Non-pigmented ciliary epithelial cell (primary cell): ENCODE measurements at regions not wholly inside any gene's neighbourhood (a gene's known extent, or its start where the extent isn't known, plus 50 kb on each side); places are given as distances from the start of the nearest gene placed in this dataset.
"Not testable (repeated sequence)": the region's sequence is repeated elsewhere in the genome, so short reads cannot be mapped to it uniquely, and the experiment has no call there.

Experiments
- DNase-seq: peaks from one replicate; pipeline ENCODE4 v3.0.0-alpha.2; 2010; ENCODE audit warnings: low read depth

DNA sequence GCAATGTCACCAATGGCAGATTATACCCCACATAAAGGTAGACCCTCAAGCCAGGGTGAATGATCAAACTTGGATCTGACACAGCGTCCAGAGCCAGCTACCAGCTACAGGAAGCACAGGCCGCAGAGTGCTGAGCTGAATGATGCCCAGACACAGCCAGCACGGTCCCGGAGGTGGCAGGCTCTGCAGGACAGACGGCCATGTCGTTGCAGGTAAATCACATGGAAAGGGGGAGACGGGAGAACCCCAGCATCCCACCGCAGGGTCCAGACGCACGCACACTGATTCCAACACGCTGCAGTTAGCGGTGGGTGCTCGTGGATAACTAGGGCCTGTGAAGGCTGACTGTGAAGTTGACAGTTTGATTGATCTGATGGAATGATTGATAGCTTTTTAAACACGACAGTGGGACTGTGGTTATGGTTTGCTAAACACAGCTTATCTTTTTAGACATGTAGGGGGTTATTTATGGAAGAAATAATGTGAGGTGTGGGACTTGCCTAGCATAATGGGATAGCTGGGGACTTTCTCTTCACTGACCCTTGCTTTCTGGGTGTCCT, 228.5 kb downstream of the ERMARD start:
- no peak for DNase-seq

DNA sequence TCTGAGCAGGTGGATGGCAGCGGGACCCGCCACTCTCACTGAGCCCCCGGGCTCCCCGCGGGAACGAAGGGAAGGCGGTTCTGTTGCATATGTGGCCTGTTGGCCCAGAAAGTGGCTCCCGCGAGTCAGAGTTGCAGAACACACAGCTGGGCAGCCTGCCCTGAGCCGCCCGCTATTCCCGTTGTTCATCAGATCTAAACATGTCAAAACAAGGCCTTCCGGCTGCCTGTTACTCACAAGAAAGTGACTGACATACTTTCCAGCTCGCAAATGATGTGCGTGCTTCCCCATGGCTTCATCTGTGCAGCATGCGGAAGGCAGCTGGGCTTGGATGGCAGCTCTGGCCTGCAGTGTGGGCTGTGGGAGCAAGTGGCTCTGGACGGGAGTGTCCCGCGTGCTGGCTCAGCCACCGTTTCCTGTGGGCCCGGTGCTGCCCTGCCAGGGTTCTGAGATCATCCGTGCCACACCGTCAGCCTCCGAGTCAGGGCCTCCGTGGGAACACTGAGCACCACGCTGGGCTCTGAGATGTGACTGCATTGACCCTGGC, 227.3 kb downstream of the ERMARD start:
- no peak for DNase-seq

DNA sequence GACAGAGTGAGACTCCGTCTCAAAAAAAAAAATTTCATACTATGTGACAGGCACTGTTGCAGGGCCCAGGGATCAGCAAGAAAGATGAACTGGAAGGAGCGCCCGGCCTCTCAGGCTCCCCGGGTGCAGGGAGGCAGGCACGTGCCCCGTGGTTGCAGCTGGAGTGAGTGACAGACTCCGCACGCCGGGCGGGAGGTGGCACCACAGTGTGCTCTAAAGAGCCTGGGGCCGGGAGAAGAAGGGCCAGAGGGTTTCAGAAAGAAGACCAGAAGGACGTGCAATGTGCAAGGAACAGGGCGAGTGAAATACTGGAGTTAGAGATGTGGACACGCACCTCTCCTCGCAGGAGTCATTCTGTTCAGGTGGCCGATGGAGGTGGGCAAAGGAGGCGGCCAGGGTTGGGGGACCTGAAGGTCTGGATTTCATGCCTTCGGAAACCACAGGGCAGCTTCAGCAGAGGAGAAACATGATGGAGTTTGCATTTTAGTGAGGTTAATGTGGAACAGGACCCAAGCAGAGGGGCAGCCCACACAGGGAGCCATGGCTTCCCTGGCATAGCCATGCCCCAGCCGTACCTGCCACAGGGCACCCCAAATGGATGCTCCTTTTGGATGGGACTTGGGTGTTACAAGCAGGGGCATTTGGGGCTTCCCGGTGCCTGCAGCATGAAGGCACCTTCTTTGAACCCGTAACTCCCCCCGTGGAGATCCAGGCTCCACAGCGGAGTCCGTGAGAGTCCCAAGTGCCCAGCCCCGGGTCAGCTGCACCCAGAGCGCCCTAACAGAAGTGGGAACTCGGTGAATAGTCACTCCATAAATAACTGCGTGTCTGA, 226.2 kb downstream of the ERMARD start:
- DNase-seq = no peak

DNA sequence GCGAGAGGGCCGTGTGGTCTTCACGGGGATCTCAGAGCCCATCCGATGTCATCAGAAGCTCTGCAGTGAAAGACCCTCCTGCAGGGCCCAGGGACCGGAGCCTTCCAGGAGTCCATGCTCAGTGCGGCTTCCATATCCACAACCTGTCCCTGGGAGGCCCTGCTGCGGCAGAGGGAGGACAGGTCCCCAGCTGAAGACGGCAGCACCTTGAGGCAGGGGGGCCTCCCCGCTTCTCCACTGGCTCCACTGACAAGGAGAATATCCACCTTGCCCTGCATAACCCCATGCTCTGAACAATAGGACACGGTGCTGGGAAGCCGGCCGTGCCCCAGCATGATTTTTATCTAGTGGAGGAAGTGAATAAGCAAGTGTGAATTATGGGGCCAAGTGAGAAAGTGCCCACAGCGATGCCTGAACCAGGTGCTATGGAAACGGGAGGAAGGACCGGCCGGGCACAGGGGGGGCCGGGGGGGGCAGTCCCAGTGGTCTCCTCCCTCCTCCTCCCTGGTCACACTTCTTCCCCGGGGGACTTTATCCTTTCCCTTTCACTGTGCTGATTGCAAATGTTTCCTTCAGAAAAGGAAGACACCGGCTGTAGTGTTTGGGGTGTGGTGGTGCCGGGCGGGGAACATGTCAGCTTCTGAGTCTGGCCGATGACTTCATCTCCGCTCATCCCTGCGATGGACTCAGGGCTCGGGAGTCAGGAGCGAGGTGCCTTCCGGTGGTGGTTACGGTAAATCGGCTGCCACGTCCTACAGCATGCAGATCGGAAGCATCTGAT, 225.1 kb downstream of the ERMARD start:
- DNase-seq = no peak

DNA sequence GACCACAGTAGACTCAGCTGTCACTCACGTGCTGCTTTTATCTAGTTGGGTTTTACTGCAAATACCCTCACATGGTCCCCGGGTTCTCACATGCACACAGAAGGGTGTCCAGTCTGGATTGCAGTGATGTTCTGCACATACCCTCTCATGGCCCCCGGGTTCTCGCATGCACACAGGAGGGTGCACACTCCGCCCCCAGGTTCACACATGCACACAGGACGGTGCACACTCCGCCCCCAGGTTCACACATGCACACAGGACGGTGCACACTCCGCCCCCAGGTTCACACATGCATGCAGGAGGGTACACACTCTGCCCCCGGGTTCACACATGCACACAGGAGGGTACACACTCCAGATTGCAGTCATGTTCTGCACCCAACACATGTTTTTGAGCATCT, 224.3 kb downstream of the ERMARD start:
- no peak for DNase-seq

DNA sequence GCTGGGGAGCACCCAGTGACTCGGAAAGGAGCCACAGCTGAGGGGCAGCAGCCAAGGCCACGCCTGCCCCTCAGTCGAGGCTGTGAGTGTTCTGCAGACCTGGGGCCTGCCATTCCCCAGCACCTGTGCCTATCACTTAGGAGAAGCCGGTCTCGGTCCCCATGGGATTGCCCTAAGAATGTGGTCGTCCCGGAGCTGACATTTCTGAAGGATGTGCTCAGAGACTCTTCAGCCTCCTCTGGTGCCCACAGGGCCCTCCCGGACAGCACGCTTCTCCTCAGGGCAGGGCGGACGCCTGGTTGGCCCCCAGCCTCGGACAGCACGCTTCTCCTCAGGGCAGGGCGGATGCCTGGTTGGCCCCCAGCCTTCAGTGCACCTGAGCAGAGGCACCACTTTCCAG, 223.9 kb downstream of the ERMARD start:
- DNase-seq = no peak

DNA sequence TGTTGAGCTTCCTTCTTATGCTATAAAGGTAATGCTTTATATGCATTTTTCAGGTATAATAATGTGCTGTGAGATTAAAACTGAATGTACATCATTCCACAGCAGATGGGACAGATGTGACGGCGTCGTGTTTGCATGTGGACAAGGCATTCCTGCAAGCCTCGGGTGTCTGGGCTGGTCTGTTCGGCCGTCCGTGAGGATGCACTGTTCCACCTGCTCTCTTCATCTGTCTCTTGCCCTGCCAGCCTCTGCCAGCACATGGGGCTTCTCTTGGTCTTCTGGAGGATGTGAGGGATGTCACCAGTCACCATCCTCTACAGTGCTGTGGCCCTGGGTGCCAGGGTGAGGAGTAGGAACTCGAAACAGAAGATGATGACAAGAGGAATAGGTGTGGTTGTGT, 223.2 kb downstream of the ERMARD start:
- no peak for DNase-seq

DNA sequence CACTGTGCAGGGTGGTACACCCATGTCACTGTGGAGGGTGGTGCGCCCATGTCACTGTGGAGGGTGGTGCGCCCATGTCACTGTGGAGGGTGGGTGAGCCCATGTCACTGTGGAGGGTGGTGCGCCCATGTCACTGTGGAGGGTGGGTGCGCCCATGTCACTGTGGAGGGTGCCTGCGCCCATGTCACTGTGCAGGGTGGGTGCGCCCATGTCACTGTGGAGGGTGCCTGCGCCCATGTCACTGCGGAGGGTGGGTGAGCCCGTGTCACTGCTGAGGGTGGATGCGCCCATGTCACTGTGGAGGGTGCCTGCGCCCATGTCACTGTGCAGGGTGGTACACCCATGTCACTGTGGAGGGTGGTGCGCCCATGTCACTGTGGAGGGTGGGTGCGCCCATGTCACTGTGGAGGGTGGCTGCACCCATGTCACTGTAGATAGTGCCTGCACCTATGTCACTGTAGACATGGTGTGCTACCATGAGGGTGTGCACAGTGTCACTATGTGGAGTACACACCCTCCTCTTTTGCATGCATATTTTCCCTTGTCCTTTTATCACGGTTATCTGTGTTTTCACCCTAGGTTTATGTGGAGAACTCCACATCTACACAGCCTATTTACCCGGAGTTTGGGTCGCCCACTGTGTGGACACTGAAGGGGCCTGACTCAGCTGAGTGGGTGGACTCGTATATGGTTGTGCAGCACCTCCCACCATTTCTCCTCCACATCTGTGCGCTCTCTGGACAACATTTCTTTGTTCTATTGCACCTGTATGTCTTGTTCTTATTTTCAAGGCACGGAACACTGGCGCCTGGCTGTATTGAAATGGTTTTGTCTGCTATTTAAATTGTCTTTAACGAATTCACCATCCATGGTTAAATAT, 222.4 kb downstream of the ERMARD start:
- DNase-seq = not testable (repeated sequence)

DNA sequence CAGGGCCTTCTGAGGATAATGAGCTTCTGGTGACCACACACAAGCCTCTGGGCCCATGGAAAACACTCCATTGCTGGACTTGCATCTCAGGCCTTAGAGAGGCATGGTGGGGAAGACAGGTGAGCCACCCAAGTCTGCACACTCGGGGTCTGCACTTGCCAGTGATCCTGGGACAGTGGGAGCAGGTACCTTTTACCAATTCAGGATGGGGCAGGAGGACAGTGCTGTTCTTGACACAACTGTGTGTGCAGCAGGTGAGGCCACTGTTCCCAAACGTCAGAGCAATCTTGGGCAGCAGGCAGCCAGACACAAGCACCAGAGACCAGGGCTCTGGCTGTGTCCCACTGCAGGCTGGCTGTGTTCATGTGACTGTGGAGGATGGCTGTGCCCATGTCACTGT, 221.3 kb downstream of the ERMARD start:
- no peak for DNase-seq

DNA sequence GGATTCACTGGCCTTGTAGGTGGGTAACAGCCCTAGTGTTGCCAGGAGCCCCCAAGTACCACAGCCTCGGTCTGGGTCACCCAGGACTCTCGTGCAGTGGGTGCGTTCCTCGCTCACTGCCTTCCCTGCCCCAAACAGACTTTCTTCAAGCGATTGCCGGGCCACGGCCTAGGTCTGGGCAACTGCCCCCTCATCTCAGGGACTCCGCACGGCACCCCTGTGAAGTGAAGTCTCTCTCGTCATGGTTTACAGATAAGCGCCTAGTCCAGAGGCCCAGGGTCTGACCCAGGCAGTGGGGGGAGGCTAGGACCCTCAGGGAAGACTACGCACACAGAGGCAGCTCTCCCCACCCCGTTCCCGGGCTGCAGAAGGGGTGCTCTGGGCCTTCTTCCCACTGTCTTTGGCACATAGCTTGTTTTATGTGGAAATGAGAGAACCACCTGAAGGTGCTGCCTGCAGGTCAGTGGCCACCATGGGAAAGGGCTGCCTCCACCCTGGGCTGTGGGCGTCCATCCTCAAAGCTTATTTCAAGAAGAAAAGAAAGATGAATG, 220.8 kb downstream of the ERMARD start:
- no peak for DNase-seq

DNA sequence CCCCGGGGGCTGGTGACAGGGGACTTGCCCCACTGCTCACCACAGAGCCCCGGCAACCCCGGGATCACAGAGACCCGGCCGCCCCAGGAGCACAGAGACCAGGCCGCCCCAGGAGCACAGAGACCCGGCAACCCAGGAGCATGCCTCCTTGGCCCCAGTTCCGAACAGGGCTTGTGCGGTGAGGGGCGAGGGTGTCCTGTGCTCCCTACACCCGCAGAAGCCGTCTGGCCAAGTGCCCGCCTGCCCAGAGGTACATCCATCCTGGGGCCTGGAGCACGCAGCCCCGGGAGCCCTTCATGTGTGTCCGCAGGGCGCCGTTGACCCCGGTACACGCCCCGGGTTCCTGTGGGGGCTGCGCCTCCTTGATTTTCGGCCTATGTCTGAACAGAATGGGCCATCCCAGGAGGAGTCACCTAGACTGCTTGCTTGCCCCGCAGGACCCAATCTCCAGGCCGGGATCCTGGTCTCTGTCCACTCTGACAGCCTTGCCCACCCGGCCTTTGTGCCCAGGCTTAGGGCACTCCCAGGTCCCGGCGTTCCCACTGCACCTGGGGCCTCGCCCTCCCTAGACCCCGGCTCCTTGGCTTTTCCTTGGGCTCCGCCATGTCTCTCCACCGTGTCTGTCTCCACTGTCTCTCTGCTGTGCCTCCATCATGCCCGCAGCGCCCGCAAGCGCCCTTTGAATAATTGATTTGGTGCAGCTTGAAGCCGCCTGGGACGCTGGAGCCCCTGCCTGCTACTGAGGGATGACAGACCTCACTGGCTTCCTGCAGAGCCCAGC, 219.8 kb downstream of the ERMARD start:
- no peak for DNase-seq

DNA sequence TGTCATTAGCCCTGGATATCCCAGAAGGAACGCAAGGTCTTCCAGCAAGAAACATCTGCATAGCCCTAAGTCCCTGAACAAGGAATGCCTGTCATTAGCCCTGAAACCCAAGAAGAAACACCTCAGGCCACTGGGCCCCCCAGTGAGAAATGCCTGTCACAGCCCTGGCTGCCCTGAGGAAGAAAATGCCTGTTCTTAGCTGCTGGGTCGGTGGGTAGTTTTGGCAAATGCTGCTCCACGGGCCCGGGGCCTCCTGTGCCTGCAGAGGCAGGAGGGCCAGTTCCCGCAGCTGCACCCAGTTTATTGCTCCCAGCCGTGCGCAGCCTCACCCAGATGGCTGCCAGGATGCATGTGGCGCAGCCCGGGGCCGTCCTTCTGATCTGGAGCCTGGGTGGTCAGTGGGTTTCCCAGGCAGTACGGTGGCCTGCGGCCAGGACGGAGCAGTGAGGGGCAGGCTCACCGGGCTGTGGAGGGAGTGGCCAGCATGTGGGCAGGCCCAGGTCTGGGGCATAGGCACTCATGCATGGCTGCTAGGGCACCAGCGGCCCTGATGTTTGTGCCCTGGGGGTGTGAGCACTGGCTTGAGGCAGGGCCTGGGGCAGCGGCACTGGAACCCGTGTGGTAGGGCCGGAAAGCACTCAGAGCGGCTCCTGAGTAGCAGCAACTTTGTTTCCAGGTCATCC, 219.0 kb downstream of the ERMARD start:
- DNase-seq = no peak

GRCh38 chr6:169969372-169970099, 218.1 kb downstream of the ERMARD start:
- DNase-seq = no peak

DNA sequence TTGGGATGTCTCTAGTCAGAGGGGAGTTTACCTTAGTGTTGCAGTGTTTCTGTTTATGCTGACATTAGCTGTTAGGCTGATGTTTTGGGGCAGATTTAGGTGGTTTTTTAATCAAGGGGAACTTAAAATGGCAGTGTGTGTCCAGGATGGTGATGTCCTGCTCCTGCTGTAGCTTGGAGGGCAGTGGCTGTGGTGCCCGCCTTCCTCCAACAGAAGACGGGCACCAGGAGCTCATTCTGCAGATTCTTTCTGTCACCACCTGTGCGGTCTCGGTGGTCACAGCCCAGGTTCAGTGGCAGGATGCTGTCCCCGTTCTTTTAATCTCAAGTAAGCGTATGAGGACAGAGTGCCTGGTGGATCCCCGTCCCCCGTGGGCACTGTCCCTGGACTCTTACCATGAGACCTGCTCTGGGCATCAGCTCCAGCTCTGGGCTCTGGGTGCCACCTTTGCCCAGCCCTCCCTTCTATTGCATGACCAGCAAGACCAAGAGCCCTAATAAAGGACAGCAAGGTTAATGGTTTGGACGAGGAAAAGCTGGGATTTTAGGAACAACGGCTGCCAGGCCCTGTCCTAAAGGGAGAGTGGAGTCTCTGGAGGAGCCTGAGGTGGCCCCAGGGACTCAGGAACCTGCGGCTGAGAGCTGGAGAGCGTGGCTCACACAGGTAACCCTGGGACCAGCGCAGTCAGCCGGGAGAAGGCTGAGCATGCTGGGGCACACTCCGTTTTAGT, 217.3 kb downstream of the ERMARD start:
- no peak for DNase-seq

DNA sequence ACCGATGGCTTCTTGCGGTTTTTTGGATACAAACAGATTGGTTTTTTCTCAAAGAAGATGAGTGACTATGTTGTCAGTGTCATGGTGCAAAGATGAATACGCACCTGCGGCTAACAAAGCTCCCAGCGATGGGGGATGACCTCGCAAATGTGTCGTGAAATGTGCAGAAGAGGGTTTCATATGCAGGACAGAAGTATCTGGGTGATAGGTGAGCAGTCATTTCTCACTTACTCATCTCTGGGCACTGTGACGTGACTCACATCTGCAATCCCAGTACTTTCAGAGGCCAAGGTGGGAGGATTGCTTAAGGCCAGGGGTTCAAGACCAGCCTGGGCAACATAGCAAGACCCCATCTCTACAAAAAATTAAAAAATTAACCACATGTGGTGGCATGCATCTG, 216.3 kb downstream of the ERMARD start:
- no peak for DNase-seq

DNA sequence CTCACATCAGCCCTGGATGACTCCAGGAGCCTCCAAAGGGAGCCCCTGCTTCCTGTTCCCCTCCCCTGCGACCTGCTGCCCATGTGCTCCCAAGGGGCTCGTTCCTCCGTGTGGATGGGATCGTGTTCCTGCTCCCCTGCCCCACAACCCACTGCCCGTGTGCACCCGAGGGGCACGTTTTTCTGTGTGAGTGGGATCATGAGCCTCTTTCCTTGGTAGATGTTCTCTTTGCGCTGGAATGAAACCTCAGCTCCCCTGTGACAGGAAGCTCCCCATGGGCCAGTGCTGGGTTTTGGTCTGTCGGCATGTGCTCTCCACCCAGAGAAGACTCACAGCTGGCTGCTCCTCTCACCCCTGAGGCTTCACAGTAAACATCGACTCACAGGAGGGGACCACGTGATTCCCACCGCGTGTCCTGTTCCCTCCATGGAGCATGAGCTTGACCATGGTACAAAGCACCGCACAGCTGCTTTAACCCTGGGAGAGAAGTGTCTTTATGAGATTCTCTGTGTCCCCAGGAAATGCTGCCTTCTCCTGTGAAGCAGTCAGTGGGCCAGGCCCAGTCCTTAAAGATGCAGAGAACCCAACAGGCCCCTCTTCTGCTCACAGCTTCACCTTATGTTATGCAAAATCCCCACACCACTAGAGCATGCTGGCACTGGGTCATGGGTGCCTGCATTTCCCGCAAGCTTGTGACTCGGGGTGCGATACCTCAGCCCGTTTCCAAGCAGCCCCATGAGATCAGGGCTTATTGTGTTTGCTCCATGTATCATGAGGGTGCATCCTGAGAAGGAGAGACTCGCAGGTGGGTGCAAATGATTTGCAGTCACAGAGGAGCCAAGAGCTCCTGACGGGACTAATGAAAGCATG, 215.1 kb downstream of the ERMARD start:
- no peak for DNase-seq

- no peak for DNase-seq
Observed at GRCh38 chr6:169965657-169966311, 214.4 kb downstream of the ERMARD start.
